Mononuclear cell (primary cell): ENCODE measurements at regions not wholly inside any gene's neighbourhood (a gene's known extent, or its start where the extent isn't known, plus 50 kb on each side); places are given as distances from the start of the nearest gene placed in this dataset.

ENCODE experiments used
- H3K27me3 ChIP-seq: 2 replicates; pipeline ENCODE4 v1.6.0; 2011; ENCODE audit warnings: low read length, control low read depth; ENCODE audit not compliant: insufficient read depth
- H3K4me1 ChIP-seq: 2 replicates; pipeline ENCODE4 v1.5.1; 2011; ENCODE audit warnings: mild to moderate bottlenecking, low read length, control low read depth; ENCODE audit not compliant: insufficient read depth
- H3K4me3 ChIP-seq: 2 replicates; pipeline ENCODE4 v1.5.1; 2011; ENCODE audit warnings: mild to moderate bottlenecking, low read length, moderate library complexity
- H3K9me3 ChIP-seq: 2 replicates; pipeline ENCODE4 v1.5.1; 2011; ENCODE audit warnings: low read depth, mild to moderate bottlenecking, control low read depth, low read length

DNA sequence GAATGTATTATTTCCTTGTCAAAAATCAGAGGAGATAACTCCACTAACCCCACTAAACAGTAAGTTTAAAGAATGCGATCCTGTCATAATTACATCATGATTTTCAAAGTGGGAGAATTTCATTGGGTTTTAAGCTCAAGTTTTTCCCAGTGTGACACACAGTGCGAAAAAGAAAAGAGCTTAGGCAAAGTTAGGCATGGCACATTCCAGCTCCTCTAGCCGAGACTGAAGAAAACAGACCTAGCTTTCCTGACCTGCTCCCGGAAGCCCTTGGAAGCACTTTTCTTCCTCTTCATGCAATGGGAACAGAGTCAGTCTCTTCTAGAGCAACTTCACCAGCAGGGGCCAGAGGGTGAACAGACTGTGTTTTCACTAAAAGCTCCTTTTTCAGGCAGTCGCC is 76.6 kb upstream of the AKIP1 start:
- Histone ChIP-seq H3K4me3 (no peak overlapping the region), H3K27me3 (no peaks in the 10 kb centered on the region), H3K9me3 (no peaks in the 10 kb centered on the region), H3K4me1 (no peaks in the 10 kb centered on the region)

GRCh38 chr11:8838248-8838647 is 72.7 kb upstream of the AKIP1 start:
- Histone ChIP-seq H3K4me3 (no peak overlapping the region), H3K4me1 (no peaks in the 10 kb centered on the region), H3K27me3 (no peaks in the 10 kb centered on the region), H3K9me3 (no peaks in the 10 kb centered on the region)

GRCh38 chr11:8839306-8839956 is 71.6 kb upstream of the AKIP1 start:
- Histone ChIP-seq H3K4me1 (no peaks in the 10 kb centered on the region), H3K9me3 (no peaks in the 10 kb centered on the region), H3K4me3 (no peak overlapping the region), H3K27me3 (no peaks in the 10 kb centered on the region)

GRCh38 chr11:8839957-8840945 is 70.7 kb upstream of the AKIP1 start:
- no peaks in the 10 kb centered on the region for H3K9me3 ChIP-seq
- no peak overlapping the region for H3K4me3 ChIP-seq
- no peaks in the 10 kb centered on the region for H3K4me1 ChIP-seq
- H3K27me3 ChIP-seq = no peaks in the 10 kb centered on the region

DNA sequence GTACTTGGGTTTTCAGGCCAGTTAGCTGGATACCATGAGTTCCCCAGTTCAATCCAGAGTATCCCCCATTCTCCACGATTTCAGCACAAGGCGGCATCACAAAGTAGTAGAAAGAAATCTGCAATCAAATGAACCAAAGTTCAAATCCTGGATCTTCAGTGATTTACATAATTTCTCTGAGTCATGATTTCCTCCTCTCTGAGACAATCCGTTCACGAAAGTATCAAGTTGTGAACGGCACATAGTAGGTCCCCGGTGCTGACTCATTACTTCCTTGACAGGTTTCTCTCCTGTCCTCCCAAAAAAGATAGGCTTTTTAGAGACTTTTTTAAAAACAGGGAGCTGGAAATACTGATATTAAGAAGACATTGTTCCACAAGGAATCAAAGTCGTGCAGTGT is 69.1 kb upstream of the AKIP1 start:
- H3K4me1 ChIP-seq = no peaks in the 10 kb centered on the region
- H3K9me3 ChIP-seq = no peaks in the 10 kb centered on the region
- H3K4me3 ChIP-seq = no peak overlapping the region
- H3K27me3 ChIP-seq = peaks cover 1% of the 10 kb centered on the region

- Histone ChIP-seq H3K4me3 (no peak overlapping the region), H3K27me3 (no peaks in the 10 kb centered on the region), H3K4me1 (no peaks in the 10 kb centered on the region), H3K9me3 (no peaks in the 10 kb centered on the region)
Measured at GRCh38 chr11:8858808-8859207, 52.2 kb upstream of the AKIP1 start.
